Stimulated activated effector memory CD8-positive, alpha-beta T cell treated with anti-CD3 and anti-CD28 coated beads, Interleukin-12 subunit alpha, Interleukin-12 subunit beta, amount 100 ng/mL, for 72 hours (primary cell): ENCODE measurements at regions not wholly inside any gene's neighbourhood (a gene's known extent, or its start where the extent isn't known, plus 50 kb on each side); places are given as distances from the start of the nearest gene placed in this dataset.
"Not testable (repeated sequence)": the region's sequence is repeated elsewhere in the genome, so short reads cannot be mapped to it uniquely, and the experiment has no call there.

Experiments used
- ATAC-seq: fragments of 150-1000 bp; cut with Tn5 transposase; 2 replicates; pipeline ENCODE4 v1.10.0; 2021
- DNase-seq, 2 donors: peaks; one replicate each; pipeline ENCODE4 v3.0.0; 2021 to 2022; ENCODE audit warnings: low spot score in 2 of 2
- H3K27ac Mint-ChIP-seq: one replicate; pipeline ENCODE4 v1.8.0; 2022; ENCODE audit warnings: mild to moderate bottlenecking, mixed read lengths
- H3K36me3 Mint-ChIP-seq: one replicate; pipeline ENCODE4 v1.8.0; 2022; ENCODE audit warnings: mild to moderate bottlenecking, mixed read lengths
- H3K4me1 Mint-ChIP-seq: one replicate; pipeline ENCODE4 v1.8.0; 2022; ENCODE audit warnings: mixed read lengths
- H3K4me3 Mint-ChIP-seq: one replicate; pipeline ENCODE4 v1.8.0; 2022; ENCODE audit warnings: mild to moderate bottlenecking, mixed read lengths
- H3K9me3 Mint-ChIP-seq: one replicate; pipeline ENCODE4 v1.8.0; 2022; ENCODE audit warnings: mixed read lengths

DNA sequence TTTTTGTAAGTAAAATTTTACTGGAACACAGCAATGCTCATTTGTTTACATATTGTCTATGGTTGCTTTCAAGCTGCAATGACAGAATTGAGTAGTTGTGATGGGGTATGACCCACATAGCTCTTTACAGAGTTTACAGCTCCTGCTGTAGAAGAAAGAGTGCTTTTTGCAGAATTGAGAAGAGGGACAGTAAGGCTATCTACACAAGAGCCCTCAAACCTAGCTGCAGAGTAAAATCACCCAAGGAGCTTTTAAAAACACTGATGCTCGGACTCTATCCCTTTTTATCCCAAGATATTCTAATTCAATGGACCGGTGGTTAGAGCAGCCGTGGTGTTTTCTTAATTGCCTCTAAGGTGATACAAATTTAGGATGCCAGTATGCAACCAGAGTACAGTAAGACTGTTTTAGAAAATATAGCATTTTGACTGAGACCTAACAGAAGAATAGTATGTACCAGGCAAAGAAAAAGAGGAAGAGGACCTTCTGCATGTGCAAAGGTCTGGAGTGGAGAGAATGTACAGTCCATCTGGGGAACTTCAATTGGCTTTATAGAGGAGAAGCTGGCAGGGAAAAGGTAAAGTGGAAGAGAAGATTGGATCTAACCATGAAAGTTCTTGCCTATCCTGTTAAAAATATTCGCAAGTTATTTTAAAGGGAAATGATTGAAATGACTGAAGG lies 663.6 kb upstream of the CPEB2 start:
- ATAC-seq, result no peak
- H3K9me3 Mint-ChIP-seq, result peaks cover 3% of the 10 kb centered on the region
- H3K4me1 Mint-ChIP-seq, result no peaks in the 10 kb centered on the region
- H3K27ac Mint-ChIP-seq, result no peak overlapping the region
- no peak overlapping the region for H3K4me3 Mint-ChIP-seq
- no peaks in the 10 kb centered on the region for H3K36me3 Mint-ChIP-seq
- DNase-seq, result no peak

DNA sequence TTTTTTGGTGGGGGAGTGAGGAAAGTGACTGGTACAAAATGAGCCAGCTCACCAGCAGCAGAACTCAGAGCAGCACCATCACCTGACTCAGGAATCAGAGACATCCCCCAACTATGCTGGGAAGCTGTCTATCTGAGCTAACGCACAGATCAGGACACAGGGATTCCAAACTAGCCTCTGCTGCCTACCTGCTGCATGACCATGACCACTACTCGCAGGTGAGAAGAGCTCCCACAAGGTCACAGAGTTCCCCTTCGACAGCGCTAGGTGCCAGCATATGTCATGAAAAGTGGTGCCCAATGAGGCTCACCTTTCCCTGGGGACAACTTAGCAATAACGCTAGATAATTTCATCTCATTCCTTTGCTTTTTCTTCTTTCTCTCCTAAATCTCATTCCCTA lies 662.6 kb upstream of the CPEB2 start:
- H3K9me3 Mint-ChIP-seq, result peaks cover 3% of the 10 kb centered on the region
- no peaks in the 10 kb centered on the region for H3K4me1 Mint-ChIP-seq
- no peak overlapping the region for H3K27ac Mint-ChIP-seq
- no peak for ATAC-seq
- DNase-seq, result no peak
- no peak overlapping the region for H3K4me3 Mint-ChIP-seq
- H3K36me3 Mint-ChIP-seq, result no peaks in the 10 kb centered on the region

DNA sequence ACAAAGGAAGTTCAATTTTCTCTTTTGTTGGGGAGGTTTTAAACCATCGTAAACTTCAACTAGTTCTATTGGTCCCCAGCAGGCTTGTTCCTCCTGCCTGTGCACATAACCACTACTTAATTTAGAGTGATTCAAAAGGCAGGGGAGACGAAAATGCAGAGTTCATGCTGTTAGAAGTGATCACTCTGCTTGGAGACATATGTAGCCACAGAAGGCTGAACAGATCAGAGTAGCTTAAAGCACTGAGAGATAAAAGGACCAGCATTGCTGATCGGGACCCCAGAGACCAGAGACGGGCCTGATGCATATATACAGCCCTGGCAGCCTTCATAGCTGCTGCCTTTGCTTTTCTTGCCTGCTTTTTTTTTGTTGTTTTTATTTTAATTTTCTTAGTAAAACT lies 662.0 kb upstream of the CPEB2 start:
- no peak for DNase-seq
- H3K27ac Mint-ChIP-seq, result no peak overlapping the region

GRCh38 chr4:14343961-14344360 lies 658.3 kb upstream of the CPEB2 start:
- ATAC-seq, result no peak
- no peaks in the 10 kb centered on the region for H3K36me3 Mint-ChIP-seq
- peaks cover 3% of the 10 kb centered on the region for H3K9me3 Mint-ChIP-seq
- no peaks in the 10 kb centered on the region for H3K4me1 Mint-ChIP-seq
- no peak overlapping the region for H3K4me3 Mint-ChIP-seq
- DNase-seq, result no peak
- no peak overlapping the region for H3K27ac Mint-ChIP-seq

More for the DNA sequence above, 662.0 kb upstream of the CPEB2 start:
- Mint-ChIP-seq H3K36me3 (no peaks in the 10 kb centered on the region), H3K4me1 (no peaks in the 10 kb centered on the region), H3K4me3 (no peak overlapping the region), H3K9me3 (peaks cover 3% of the 10 kb centered on the region)
- no peak for ATAC-seq

DNA sequence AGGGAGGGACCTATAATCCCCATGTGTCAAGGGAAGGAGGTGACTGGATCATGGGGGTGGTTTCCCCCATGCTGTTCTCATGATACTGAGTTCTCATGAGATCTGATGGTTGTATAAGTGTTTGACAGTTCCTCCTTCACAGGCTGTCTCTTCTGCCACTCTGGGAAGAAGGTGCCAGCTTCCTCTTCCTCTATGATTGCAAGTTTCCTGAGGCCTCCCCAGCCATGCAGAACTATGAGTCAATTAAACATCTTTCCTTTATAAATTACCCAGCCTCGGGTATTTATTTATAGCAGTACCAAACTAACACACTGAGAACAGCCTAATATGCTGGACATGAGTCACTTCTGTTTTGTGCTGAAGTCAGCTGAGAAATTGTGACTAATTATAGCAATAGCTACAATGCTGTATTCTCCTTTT lies 656.9 kb upstream of the CPEB2 start:
- Mint-ChIP-seq H3K27ac (no peak overlapping the region), H3K4me3 (no peak overlapping the region), H3K9me3 (peaks cover 3% of the 10 kb centered on the region), H3K4me1 (no peaks in the 10 kb centered on the region), H3K36me3 (no peaks in the 10 kb centered on the region)
- no peak for DNase-seq
- ATAC-seq, result no peak

- Mint-ChIP-seq H3K4me3 (no peak overlapping the region), H3K4me1 (no peaks in the 10 kb centered on the region), H3K9me3 (peaks cover 3% of the 10 kb centered on the region), H3K27ac (no peak overlapping the region), H3K36me3 (no peaks in the 10 kb centered on the region)
- ATAC-seq (no peak), DNase-seq (no peak)
These were observed 654.8 kb upstream of the CPEB2 start for GRCh38 chr4:14347526-14347925.

GRCh38 chr4:14348506-14348905 lies 653.8 kb upstream of the CPEB2 start:
- Mint-ChIP-seq H3K27ac (no peak overlapping the region), H3K36me3 (no peaks in the 10 kb centered on the region), H3K9me3 (peaks cover 3% of the 10 kb centered on the region), H3K4me3 (no peak overlapping the region), H3K4me1 (no peaks in the 10 kb centered on the region)
- ATAC-seq (no peak), DNase-seq (no peak)

- not testable (repeated sequence) for H3K27ac Mint-ChIP-seq, H3K36me3 Mint-ChIP-seq, H3K9me3 Mint-ChIP-seq, ATAC-seq, DNase-seq, H3K4me3 Mint-ChIP-seq, H3K4me1 Mint-ChIP-seq
These were observed 643.6 kb upstream of the CPEB2 start for GRCh38 chr4:14358544-14359160.

DNA sequence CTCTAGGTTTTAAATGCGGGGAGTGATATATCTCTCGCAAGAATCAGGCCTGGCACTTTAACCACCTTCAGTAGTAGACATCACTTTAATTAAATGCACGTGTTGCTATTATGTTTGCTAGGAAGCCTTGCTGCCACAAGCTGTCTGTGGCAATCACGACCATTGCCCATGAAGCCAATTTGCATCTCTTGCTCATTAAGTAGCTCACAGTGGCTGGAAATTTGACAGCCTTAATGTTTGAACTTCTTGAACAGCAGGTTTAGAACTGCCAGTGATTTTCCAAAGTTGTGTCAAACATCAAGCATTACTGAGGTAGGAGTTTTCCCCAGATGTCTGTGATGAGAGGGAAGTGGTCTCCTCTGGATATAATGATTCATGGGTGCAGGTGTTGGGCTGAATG lies 642.3 kb upstream of the CPEB2 start:
- no peak for DNase-seq
- no peak overlapping the region for H3K27ac Mint-ChIP-seq
- no peaks in the 10 kb centered on the region for H3K36me3 Mint-ChIP-seq
- no peak for ATAC-seq
- no peak overlapping the region for H3K4me3 Mint-ChIP-seq
- no peaks in the 10 kb centered on the region for H3K9me3 Mint-ChIP-seq
- no peaks in the 10 kb centered on the region for H3K4me1 Mint-ChIP-seq

- no peak for ATAC-seq
- H3K36me3 Mint-ChIP-seq, result no peaks in the 10 kb centered on the region
- H3K27ac Mint-ChIP-seq, result no peak overlapping the region
- no peak for DNase-seq
- no peaks in the 10 kb centered on the region for H3K4me1 Mint-ChIP-seq
- no peaks in the 10 kb centered on the region for H3K9me3 Mint-ChIP-seq
- H3K4me3 Mint-ChIP-seq, result no peak overlapping the region
These were observed 641.2 kb upstream of the CPEB2 start for GRCh38 chr4:14361084-14361483.

DNA sequence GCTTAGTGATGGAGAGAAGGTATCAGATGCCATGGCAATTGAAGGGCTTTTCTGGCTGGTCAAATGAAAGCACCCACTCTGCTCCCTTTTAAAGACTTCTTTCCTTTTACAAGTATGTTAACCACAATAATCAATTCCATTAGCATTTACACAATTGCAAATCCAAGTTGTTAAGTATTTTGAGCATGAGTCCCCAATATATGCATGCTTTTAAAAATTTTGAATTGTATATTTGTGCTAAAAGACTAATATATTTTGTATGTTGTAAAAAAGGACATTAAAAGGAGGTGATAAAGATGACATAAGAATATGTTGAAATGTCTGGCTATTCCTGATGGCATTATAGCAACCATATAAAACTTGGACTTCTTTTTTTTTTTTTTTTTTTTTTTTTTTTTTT lies 639.9 kb upstream of the CPEB2 start:
- H3K4me3 Mint-ChIP-seq, result no peak overlapping the region
- no peaks in the 10 kb centered on the region for H3K36me3 Mint-ChIP-seq
- H3K4me1 Mint-ChIP-seq, result no peaks in the 10 kb centered on the region
- DNase-seq (no peak), ATAC-seq (no peak)
- H3K9me3 Mint-ChIP-seq, result no peaks in the 10 kb centered on the region
- H3K27ac Mint-ChIP-seq, result no peak overlapping the region

- H3K4me1 Mint-ChIP-seq, result no peaks in the 10 kb centered on the region
- no peak overlapping the region for H3K4me3 Mint-ChIP-seq
- no peaks in the 10 kb centered on the region for H3K9me3 Mint-ChIP-seq
- DNase-seq (no peak), ATAC-seq (no peak)
- H3K27ac Mint-ChIP-seq, result no peak overlapping the region
- H3K36me3 Mint-ChIP-seq, result no peaks in the 10 kb centered on the region
These were observed 637.2 kb upstream of the CPEB2 start for GRCh38 chr4:14364953-14365536.

DNA sequence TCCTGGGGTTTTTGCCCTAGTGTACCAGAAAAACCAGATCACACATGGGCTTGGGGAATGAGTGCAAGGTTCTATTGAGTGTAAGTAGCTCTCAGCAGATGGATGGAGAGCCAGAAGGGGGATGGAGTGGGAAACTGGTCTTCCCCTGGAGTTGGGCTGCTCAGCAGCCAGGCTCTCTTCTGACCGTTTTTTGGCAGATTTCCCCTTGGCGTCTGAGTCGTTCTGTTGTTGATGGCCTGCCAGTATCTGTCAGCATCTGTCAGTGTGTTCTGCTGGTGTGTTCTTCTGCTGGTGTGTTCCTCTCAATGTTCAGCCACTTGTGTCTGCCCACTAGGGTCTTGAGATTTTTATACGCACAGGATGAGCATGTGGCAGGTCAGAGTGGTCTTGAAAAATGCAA lies 633.9 kb upstream of the CPEB2 start:
- Mint-ChIP-seq H3K4me1 (no peaks in the 10 kb centered on the region), H3K9me3 (peaks cover 2% of the 10 kb centered on the region), H3K27ac (no peak overlapping the region), H3K4me3 (no peak overlapping the region), H3K36me3 (no peaks in the 10 kb centered on the region)
- DNase-seq (no peak), ATAC-seq (no peak)

DNA sequence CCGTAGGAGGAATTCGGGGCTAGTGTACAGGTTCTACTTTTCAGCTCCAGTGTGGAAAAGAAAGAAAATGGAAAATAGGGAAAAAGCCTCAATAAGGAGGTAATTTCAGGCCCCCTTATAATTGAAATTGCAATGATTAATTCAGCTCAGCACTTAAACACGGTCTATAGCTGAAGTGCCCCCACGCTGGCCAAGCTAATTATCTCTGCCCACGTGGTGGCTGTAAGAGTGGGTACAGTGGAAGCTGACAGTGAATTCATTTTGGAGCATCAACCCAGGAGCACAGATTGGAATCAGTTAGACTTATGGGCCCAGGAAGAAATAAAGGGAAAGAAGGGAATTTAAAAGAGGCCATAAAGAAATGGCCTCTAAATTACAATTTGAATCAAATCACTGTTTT lies 631.1 kb upstream of the CPEB2 start:
- Mint-ChIP-seq H3K36me3 (no peaks in the 10 kb centered on the region), H3K9me3 (peaks cover 4% of the 10 kb centered on the region), H3K4me1 (no peaks in the 10 kb centered on the region), H3K27ac (no peak overlapping the region), H3K4me3 (no peak overlapping the region)
- ATAC-seq, result no peak
- DNase-seq, result no peak

DNA sequence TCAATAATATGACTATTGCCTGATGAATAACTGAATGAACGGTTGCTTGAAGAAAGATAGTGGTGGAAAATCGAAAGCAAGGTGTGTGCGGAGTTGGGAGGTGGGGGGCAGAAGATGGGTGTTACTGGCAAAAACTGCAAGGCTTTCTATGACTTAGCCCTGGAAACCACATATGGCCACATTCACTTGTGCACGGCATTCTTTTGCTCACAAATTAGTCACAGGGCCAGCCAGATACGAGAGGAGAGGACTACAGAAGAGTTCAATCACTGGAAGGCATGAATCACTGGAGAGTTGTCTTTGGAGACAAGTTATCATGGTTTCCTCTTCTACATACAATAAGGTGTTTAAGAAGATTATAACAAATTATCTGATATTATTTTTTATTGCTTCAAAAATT lies 626.5 kb upstream of the CPEB2 start:
- ATAC-seq, result no peak

DNA sequence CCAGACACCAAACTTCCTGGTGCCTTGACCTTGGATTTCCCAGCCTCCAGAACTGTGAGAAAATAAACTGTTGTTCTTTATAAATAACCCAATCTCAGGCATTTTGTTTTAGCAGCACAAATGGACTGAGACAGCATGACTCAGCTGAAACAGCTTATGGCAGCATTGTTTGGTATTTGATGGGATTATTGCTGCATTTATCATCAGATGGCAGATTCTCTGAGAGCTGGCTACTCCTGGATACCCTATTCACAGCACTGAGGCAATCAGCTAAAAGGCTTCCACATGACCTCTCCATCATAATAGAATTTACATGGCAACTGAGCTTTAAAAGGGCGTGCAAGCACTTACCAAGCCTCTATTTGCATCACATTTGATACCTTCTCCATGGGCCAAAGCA lies 623.1 kb upstream of the CPEB2 start:
- no peaks in the 10 kb centered on the region for H3K4me1 Mint-ChIP-seq
- no peaks in the 10 kb centered on the region for H3K36me3 Mint-ChIP-seq
- no peaks in the 10 kb centered on the region for H3K9me3 Mint-ChIP-seq
- no peak overlapping the region for H3K4me3 Mint-ChIP-seq
- DNase-seq (no peak), ATAC-seq (no peak)
- H3K27ac Mint-ChIP-seq, result no peak overlapping the region

More for the DNA sequence above, 626.5 kb upstream of the CPEB2 start:
- no peak overlapping the region for H3K27ac Mint-ChIP-seq
- no peaks in the 10 kb centered on the region for H3K36me3 Mint-ChIP-seq
- peaks cover 4% of the 10 kb centered on the region for H3K9me3 Mint-ChIP-seq
- no peak for DNase-seq
- H3K4me1 Mint-ChIP-seq, result no peaks in the 10 kb centered on the region
- no peak overlapping the region for H3K4me3 Mint-ChIP-seq
